ENCODE measurements at regions not wholly inside any gene's neighbourhood (a gene's known extent, or its start where the extent isn't known, plus 50 kb on each side); places are given as distances from the start of the nearest gene placed in this dataset.

GRCh38 chr3:180290300-180290699 is 253.6 kb upstream of the PEX5L start:
- Mint-ChIP-seq H3K4me1 (ENCODE audit: low read depth) (no peaks in the 10 kb centered on the region), H3K27me3 (no peaks in the 10 kb centered on the region), H3K27ac (no peak overlapping the region), H3K36me3 (ENCODE audit: low read depth) (no peaks in the 10 kb centered on the region), H3K4me3 (no peak overlapping the region), H3K9me3 (no peaks in the 10 kb centered on the region)
- ATAC-seq (no peak), DNase-seq (no peak)
- TF ChIP-seq, protein P1, sequence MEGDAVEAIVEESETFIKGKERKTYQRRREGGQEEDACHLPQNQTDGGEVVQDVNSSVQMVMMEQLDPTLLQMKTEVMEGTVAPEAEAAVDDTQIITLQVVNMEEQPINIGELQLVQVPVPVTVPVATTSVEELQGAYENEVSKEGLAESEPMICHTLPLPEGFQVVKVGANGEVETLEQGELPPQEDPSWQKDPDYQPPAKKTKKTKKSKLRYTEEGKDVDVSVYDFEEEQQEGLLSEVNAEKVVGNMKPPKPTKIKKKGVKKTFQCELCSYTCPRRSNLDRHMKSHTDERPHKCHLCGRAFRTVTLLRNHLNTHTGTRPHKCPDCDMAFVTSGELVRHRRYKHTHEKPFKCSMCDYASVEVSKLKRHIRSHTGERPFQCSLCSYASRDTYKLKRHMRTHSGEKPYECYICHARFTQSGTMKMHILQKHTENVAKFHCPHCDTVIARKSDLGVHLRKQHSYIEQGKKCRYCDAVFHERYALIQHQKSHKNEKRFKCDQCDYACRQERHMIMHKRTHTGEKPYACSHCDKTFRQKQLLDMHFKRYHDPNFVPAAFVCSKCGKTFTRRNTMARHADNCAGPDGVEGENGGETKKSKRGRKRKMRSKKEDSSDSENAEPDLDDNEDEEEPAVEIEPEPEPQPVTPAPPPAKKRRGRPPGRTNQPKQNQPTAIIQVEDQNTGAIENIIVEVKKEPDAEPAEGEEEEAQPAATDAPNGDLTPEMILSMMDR (IDR thresholded peaks at IDR 0.05), result no peak
- intact Hi-C loops (cut with micrococcal nuclease), result no loop called here
- POLR2A ChIA-PET, result no interaction called here
- CTCF ChIA-PET, result no interaction called here

GRCh38 chr3:180294282-180295027 is 257.7 kb upstream of the PEX5L start:
- DNase-seq (no peak), ATAC-seq (no peak)
- Mint-ChIP-seq H3K36me3 (ENCODE audit: low read depth) (no peaks in the 10 kb centered on the region), H3K27me3 (no peaks in the 10 kb centered on the region), H3K27ac (no peak overlapping the region), H3K9me3 (no peaks in the 10 kb centered on the region), H3K4me3 (no peak overlapping the region), H3K4me1 (ENCODE audit: low read depth) (no peaks in the 10 kb centered on the region)
- intact Hi-C loops (cut with micrococcal nuclease), result no loop called here
- TF ChIP-seq, protein P1 (IDR thresholded peaks at IDR 0.05), result no peak
- POLR2A ChIA-PET, result no interaction called here
- CTCF ChIA-PET, result interaction anchor here (1.1 kb wide), 1 partner anchor 11 kb away, joined by 4 read pairs; no protein-coding TSS in a partner anchor

- TF ChIP-seq, protein P1 (IDR thresholded peaks at IDR 0.05), result no peak
- Mint-ChIP-seq H3K27me3 (no peaks in the 10 kb centered on the region), H3K4me1 (ENCODE audit: low read depth) (no peaks in the 10 kb centered on the region), H3K36me3 (ENCODE audit: low read depth) (no peaks in the 10 kb centered on the region), H3K27ac (no peak overlapping the region), H3K9me3 (no peaks in the 10 kb centered on the region), H3K4me3 (no peak overlapping the region)
- intact Hi-C loops (cut with micrococcal nuclease), result no loop called here
- POLR2A ChIA-PET, result no interaction called here
- CTCF ChIA-PET, result no interaction called here
- ATAC-seq, result no peak
- DNase-seq, result no peak
Measured at GRCh38 chr3:180295811-180296210, 259.1 kb upstream of the PEX5L start.

DNA sequence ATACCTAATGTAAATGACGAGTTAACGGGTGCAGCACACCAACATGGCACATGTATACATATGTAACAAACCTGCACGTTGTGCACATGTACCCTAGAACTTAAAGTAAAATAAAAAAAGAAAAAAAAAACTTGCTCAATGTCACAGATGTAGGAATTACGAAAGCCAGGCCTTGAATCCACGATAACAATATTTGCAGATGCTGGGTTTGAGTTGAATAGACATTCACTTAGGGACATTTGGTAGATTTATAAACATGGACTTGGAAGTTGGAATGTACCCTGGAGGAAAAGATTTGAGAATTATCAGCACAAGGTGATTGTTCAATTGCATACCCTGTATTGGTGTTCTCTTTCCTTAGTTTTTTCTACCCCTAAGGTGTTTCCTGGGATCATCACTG is 260.2 kb upstream of the PEX5L start:
- DNase-seq (no peak), ATAC-seq (no peak)
- Mint-ChIP-seq H3K9me3 (no peaks in the 10 kb centered on the region), H3K4me1 (ENCODE audit: low read depth) (no peaks in the 10 kb centered on the region), H3K4me3 (no peak overlapping the region), H3K27ac (no peak overlapping the region), H3K27me3 (no peaks in the 10 kb centered on the region), H3K36me3 (ENCODE audit: low read depth) (no peaks in the 10 kb centered on the region)
- CTCF ChIA-PET, result no interaction called here
- POLR2A ChIA-PET, result no interaction called here
- TF ChIP-seq, protein P1 (IDR thresholded peaks at IDR 0.05), result no peak
- intact Hi-C loops (cut with micrococcal nuclease), result no loop called here

DNA sequence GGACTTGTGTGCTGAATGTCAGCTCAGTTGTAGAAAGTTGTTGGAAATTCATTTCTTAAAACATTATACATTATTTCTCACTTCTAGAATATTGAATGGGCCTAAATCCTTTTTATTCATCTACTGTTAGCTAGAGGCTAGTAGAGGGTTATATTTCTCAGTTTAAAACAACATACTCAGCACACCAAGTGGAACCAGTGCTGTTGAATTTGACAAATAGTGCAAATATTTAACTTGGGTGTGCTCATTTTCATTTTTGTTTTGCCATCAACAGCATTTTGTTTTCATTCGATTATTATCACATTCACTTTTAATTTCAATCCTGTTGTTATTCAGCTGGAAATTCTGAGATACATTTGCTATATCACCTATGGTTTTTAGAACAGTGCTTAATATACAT is 269.4 kb upstream of the PEX5L start:
- H3K27me3 Mint-ChIP-seq, result no peaks in the 10 kb centered on the region
- CTCF ChIA-PET, result no interaction called here
- intact Hi-C loops (cut with micrococcal nuclease), result no loop called here
- no peaks in the 10 kb centered on the region for H3K4me1 Mint-ChIP-seq (ENCODE audit: low read depth)
- POLR2A ChIA-PET, result no interaction called here
- H3K36me3 Mint-ChIP-seq (ENCODE audit: low read depth), result no peaks in the 10 kb centered on the region
- H3K27ac Mint-ChIP-seq, result no peak overlapping the region
- DNase-seq, result no peak
- no peak for ATAC-seq
- TF ChIP-seq, protein P1 (IDR thresholded peaks at IDR 0.05), result no peak
- no peaks in the 10 kb centered on the region for H3K9me3 Mint-ChIP-seq
- no peak overlapping the region for H3K4me3 Mint-ChIP-seq
